GM12878 (cell line): ENCODE measurements at regions not wholly inside any gene's neighbourhood (a gene's known extent, or its start where the extent isn't known, plus 50 kb on each side); places are given as distances from the start of the nearest gene placed in this dataset.

ENCODE experiments used
- ATAC-seq: fragments of 200-7000 bp; cut with Tn5 transposase; 3 replicates; pipeline ENCODE4 v1.9.1; 2020; ENCODE audit warnings: mild to moderate bottlenecking, moderate library complexity
- BruUV-seq: library from RNA; stranded (reverse); fragments of 400-500 nt; replicated peaks from 2 replicates; lab custom pipeline; 2021; lab: Mats Ljungman, UMichigan
- CTCF ChIA-PET: fragments of 300-600 bp; sonication (Branson Sonifier 250); formaldehyde crosslinking; extraction: SDS; loops from one replicate; lab custom pipeline; 2021; ENCODE audit warnings: inconsistent platforms; lab: Yijun Ruan, JAX
- POLR2A ChIA-PET: fragments of 350-600 bp; formaldehyde crosslinking; extraction: SDS; loops from one replicate; lab custom pipeline; 2021; ENCODE audit warnings: inconsistent platforms; lab: Charles Lee
- RAD21 ChIA-PET: fragments of 300-600 bp; sonication (Branson Sonifier 250); formaldehyde crosslinking; loops from one replicate; lab custom pipeline; 2023; ENCODE audit warnings: antibody characterized with exemption; ENCODE audit not compliant: unreplicated experiment; lab: Charles Lee
- SMC1A ChIA-PET: fragments of 300-600 bp; sonication (Branson Sonifier 250); formaldehyde crosslinking; loops from one replicate; lab custom pipeline; 2023; ENCODE audit not compliant: unreplicated experiment, uncharacterized antibody; lab: Charles Lee
- DNase-seq: peaks from one replicate; pipeline ENCODE4 v3.0.0-alpha.2; 2011; ENCODE audit warnings: low read depth, low spot score
- FAIRE-seq: peaks from 3 replicates; lab custom pipeline; 2011; peaks lifted over from hg19 to GRCh38; lab: Jason Lieb, UNC
- H2AFZ ChIP-seq: 2 replicates; pipeline ENCODE4 v1.6.0; 2011; ENCODE audit warnings: low read depth, low read length, control low read depth; ENCODE audit not compliant: control insufficient read depth
- H3K27ac ChIP-seq: 2 replicates; pipeline ENCODE4 v1.5.1; 2011; ENCODE audit warnings: control low read depth; ENCODE audit not compliant: control insufficient read depth, insufficient read depth
- H3K27me3 ChIP-seq, 2 experiments: replicated peaks in 1 of 2; 2 replicates each; pipeline versions ENCODE4 v1.6.0 to v1.6.1; 2011; ENCODE audit warnings: low read length in 1 of 2; ENCODE audit not compliant: control insufficient read depth in 2 of 2, insufficient read depth in 2 of 2
- H3K36me3 ChIP-seq, 2 experiments: 2 replicates each; pipeline ENCODE4 v1.5.1; 2011; ENCODE audit warnings: low read length in 1 of 2; ENCODE audit not compliant: control insufficient read depth in 2 of 2, insufficient read depth in 2 of 2
- H3K4me1 ChIP-seq: 2 replicates; pipeline ENCODE4 v1.6.1; 2011; ENCODE audit warnings: mild to moderate bottlenecking, low read length, moderate library complexity, mixed read lengths; ENCODE audit not compliant: control insufficient read depth, insufficient read depth
- H3K4me2 ChIP-seq: 2 replicates; pipeline ENCODE4 v1.6.0; 2011; ENCODE audit warnings: control low read depth; ENCODE audit not compliant: control insufficient read depth, insufficient read depth
- H3K4me3 ChIP-seq: fragments of 200-600 bp; sonication (generic); 2 replicates; pipeline ENCODE4 v1.5.1; 2016
- H3K79me2 ChIP-seq: 2 replicates; pipeline ENCODE4 v1.6.0; 2011; ENCODE audit warnings: low read length; ENCODE audit not compliant: control insufficient read depth, insufficient read depth
- H3K9ac ChIP-seq: 2 replicates; pipeline ENCODE4 v1.8.0; 2011; ENCODE audit warnings: low read length, control low read depth, mixed read lengths; ENCODE audit not compliant: control insufficient read depth, insufficient read depth
- H3K9me3 ChIP-seq: replicated peaks from 3 replicates; pipeline ENCODE4 v1.5.1; 2011; ENCODE audit warnings: mild to moderate bottlenecking, low read length; ENCODE audit not compliant: control insufficient read depth, insufficient read depth
- H4K20me1 ChIP-seq: 2 replicates; pipeline ENCODE4 v1.6.0; 2011; ENCODE audit not compliant: control insufficient read depth, insufficient read depth
- CHD2 ChIP-seq: IDR thresholded peaks from 2 replicates; pipeline ENCODE4 v1.6.1; 2011; ENCODE audit warnings: low read depth, low read length, improper control_type of control experiment, borderline replicate concordance
- CREM ChIP-seq: IDR thresholded peaks from 2 replicates; pipeline ENCODE4 v1.6.1; 2014; ENCODE audit warnings: antibody characterized with exemption, low read depth
- EZH2 ChIP-seq: IDR thresholded peaks from 2 replicates; pipeline ENCODE4 v1.6.1; 2012; ENCODE audit warnings: low read depth, mild to moderate bottlenecking, control low read depth, inconsistent platforms, low read length, borderline replicate concordance; ENCODE audit not compliant: control insufficient read depth
- IKZF2 ChIP-seq, 2 experiments: fragments of 450-650 bp; IDR thresholded peaks; 2 replicates each; pipeline ENCODE4 v1.6.1; 2017; ENCODE audit warnings: mild to moderate bottlenecking in 2 of 2, moderate library complexity in 2 of 2
- JUND ChIP-seq: IDR thresholded peaks from 2 replicates; pipeline ENCODE4 v1.6.1; 2012; ENCODE audit warnings: low read depth, mild to moderate bottlenecking, low read length, improper control_type of control experiment, moderate library complexity
- MEF2A ChIP-seq: IDR thresholded peaks from 2 replicates; pipeline ENCODE4 v1.6.1; 2011; ENCODE audit warnings: low read depth, mild to moderate bottlenecking, low read length, moderate library complexity; ENCODE audit not compliant: insufficient read depth
- MEF2B ChIP-seq: fragments of 450-650 bp; IDR thresholded peaks from 2 replicates; pipeline ENCODE4 v1.6.1; 2018; ENCODE audit warnings: mild to moderate bottlenecking, moderate library complexity; ENCODE audit not compliant: partially characterized antibody, poor library complexity, severe bottlenecking
- NFIC ChIP-seq: IDR thresholded peaks from 2 replicates; pipeline ENCODE4 v1.6.1; 2012; ENCODE audit warnings: low read depth, mild to moderate bottlenecking, inconsistent platforms, low read length, moderate library complexity
- RAD51 ChIP-seq: fragments of 450-650 bp; IDR thresholded peaks from 2 replicates; pipeline ENCODE4 v1.6.1; 2016; ENCODE audit warnings: moderate library complexity, mild to moderate bottlenecking, inconsistent platforms
- RCOR1 ChIP-seq: conservative IDR thresholded peaks from 2 replicates; pipeline ENCODE4 v1.6.1; 2012; ENCODE audit warnings: low read depth, low read length, improper control_type of control experiment
- SUZ12 ChIP-seq: fragments of 200-600 bp; sonication (generic); IDR thresholded peaks from one replicate; pipeline ENCODE4 v1.6.1; 2018; ENCODE audit warnings: antibody characterized with exemption, mild to moderate bottlenecking; ENCODE audit not compliant: unreplicated experiment
- ZNF24 ChIP-seq: fragments of 450-650 bp; IDR thresholded peaks from 2 replicates; pipeline ENCODE4 v1.6.1; 2017; ENCODE audit warnings: antibody characterized with exemption, mild to moderate bottlenecking
- ZNF687 ChIP-seq: fragments of 450-650 bp; IDR thresholded peaks from 2 replicates; pipeline ENCODE4 v1.6.1; 2017; ENCODE audit warnings: mild to moderate bottlenecking, moderate library complexity
- in situ Hi-C: fragments of 300-500 bp; cut with MboI; formaldehyde crosslinking; loops from 9 replicates; pipeline ENCODE4 v1.14.3; 2018; ENCODE audit warnings: mixed read lengths
- intact Hi-C: fragments of 100-400 bp; cut with micrococcal nuclease; formaldehyde crosslinking; loops from one replicate; pipeline ENCODE4 v1.14.2; 2022; ENCODE audit not compliant: unreplicated experiment
- TF ChIP-seq, protein P1 (sequence below): fragments of 450-650 bp; formaldehyde crosslinking; IDR thresholded peaks from 2 replicates; pipeline ENCODE4 v1.4.0; 2022; ENCODE audit warnings: mild to moderate bottlenecking, moderate library complexity

GRCh38 chr13:37187621-37188020 lies 82.2 kb upstream of the CSNK1A1L start:
- DNase-seq (no peak), FAIRE-seq (no peak), ATAC-seq (no peak)
- ChIA-PET CTCF (no interaction called here), RAD21 (no interaction called here), POLR2A (no interaction called here), SMC1A (interaction anchor here (1.3 kb wide), 1 partner anchor 13 kb away, joined by 3 read pairs; no protein-coding TSS in a partner anchor)
- Histone ChIP-seq H3K4me3 (no peak overlapping the region), H3K79me2 (no peaks in the 10 kb centered on the region), H4K20me1 (no peaks in the 10 kb centered on the region), H3K36me3 (no peaks in the 10 kb centered on the region), H3K27ac (no peak overlapping the region), H3K9me3 (no peaks in the 10 kb centered on the region), H3K9ac (no peak overlapping the region), H3K4me1 (no peaks in the 10 kb centered on the region), H2AFZ (no peak overlapping the region), H3K4me2 (no peak overlapping the region), H3K27me3 (no peaks in the 10 kb centered on the region)
- BruUV-seq: no TSS peak
- intact Hi-C loops (loop anchor here (10.0 kb wide), 1 partner anchor 57 kb away; no protein-coding TSS in a partner anchor), in situ Hi-C loops (no loop called here)
- TF ChIP-seq RCOR1: no peak
- no peak for TF ChIP-seq CHD2
- no peak for TF ChIP-seq SUZ12
- TF ChIP-seq MEF2A: no peak
- TF ChIP-seq NFIC: no peak
- TF ChIP-seq, protein P1, sequence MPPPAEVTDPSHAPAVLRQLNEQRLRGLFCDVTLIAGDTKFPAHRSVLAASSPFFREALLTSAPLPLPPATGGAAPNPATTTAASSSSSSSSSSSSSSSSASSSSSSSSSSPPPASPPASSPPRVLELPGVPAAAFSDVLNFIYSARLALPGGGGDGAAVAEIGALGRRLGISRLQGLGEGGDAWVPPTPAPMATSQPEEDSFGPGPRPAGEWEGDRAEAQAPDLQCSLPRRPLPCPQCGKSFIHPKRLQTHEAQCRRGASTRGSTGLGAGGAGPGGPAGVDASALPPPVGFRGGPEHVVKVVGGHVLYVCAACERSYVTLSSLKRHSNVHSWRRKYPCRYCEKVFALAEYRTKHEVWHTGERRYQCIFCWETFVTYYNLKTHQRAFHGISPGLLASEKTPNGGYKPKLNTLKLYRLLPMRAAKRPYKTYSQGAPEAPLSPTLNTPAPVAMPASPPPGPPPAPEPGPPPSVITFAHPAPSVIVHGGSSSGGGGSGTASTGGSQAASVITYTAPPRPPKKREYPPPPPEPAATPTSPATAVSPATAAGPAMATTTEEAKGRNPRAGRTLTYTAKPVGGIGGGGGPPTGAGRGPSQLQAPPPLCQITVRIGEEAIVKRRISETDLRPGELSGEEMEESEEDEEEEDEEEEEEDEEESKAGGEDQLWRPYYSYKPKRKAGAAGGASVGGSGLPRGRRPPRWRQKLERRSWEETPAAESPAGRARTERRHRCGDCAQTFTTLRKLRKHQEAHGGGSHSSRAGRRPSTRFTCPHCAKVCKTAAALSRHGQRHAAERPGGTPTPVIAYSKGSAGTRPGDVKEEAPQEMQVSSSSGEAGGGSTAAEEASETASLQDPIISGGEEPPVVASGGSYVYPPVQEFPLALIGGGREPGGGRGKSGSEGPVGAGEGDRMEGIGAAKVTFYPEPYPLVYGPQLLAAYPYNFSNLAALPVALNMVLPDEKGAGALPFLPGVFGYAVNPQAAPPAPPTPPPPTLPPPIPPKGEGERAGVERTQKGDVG (CRISPR knock-in tag): no peak
- no peak for TF ChIP-seq ZNF687
- TF ChIP-seq ZNF24: no peak
- TF ChIP-seq JUND: no peak
- no peak for TF ChIP-seq CREM
- no peak for TF ChIP-seq EZH2
- no peak for TF ChIP-seq IKZF2 (IDR thresholded peaks at IDR 0.05)
- TF ChIP-seq MEF2B: no peak
- no peak for TF ChIP-seq RAD51
